ENCODE measurements at regions not wholly inside any gene's neighbourhood (a gene's known extent, or its start where the extent isn't known, plus 50 kb on each side); places are given as distances from the start of the nearest gene placed in this dataset.
A peak's percentile ranks its signal among the peaks of the same experiment; 100 is the strongest.

GRCh38 chr9:78123808-78124207 lies 92.2 kb upstream of the GNAQ start:
- H3K9me3 ChIP-seq = no peaks in the 10 kb centered on the region
- peaks cover 0 to 8% (median 1%) of the 10 kb centered on the region in 4 donors for H3K4me1 ChIP-seq
- DNase-seq (no peak), ATAC-seq (ENCODE audit: low FRiP score in 2 of 2) (no peak)
- no peak overlapping the region for H3K4me3 ChIP-seq
- TF ChIP-seq POLR2AphosphoS5 (IDR thresholded peaks at IDR 0.05) (no peak), CTCF (IDR thresholded peaks at IDR 0.05) (no peak), EP300 (IDR thresholded peaks at IDR 0.05) (no peak), POLR2A (IDR thresholded peaks at IDR 0.05) (no peak)
- 56 to 59% methylated on average over 1 of the region's 1 CpG for WGBS, 2 donors
- no peaks in the 10 kb centered on the region for H3K27me3 ChIP-seq
- H3K27ac ChIP-seq = no peak overlapping the region
- no peaks in the 10 kb centered on the region for H3K36me3 ChIP-seq

GRCh38 chr9:78122631-78123030 lies 91.0 kb upstream of the GNAQ start:
- peaks cover 0 to 8% (median 1%) of the 10 kb centered on the region in 4 donors for H3K4me1 ChIP-seq
- no peaks in the 10 kb centered on the region for H3K36me3 ChIP-seq
- no peak for DNase-seq
- H3K4me3 ChIP-seq = no peak overlapping the region
- no peak for ATAC-seq (ENCODE audit: low FRiP score in 2 of 2)
- TF ChIP-seq EP300 (IDR thresholded peaks at IDR 0.05) (no peak), POLR2A (IDR thresholded peaks at IDR 0.05) (no peak), CTCF (IDR thresholded peaks at IDR 0.05) (no peak), POLR2AphosphoS5 (IDR thresholded peaks at IDR 0.05) (no peak)
- no peak overlapping the region for H3K27ac ChIP-seq
- 82 to 85% methylated on average over 5 of the region's 5 CpGs for WGBS, 2 donors
- H3K27me3 ChIP-seq = no peaks in the 10 kb centered on the region
- H3K9me3 ChIP-seq = no peaks in the 10 kb centered on the region

GRCh38 chr9:78121488-78121887 lies 89.9 kb upstream of the GNAQ start:
- peaks cover 0 to 8% (median 1%) of the 10 kb centered on the region in 4 donors for H3K4me1 ChIP-seq
- no peak for TF ChIP-seq POLR2AphosphoS5 (IDR thresholded peaks at IDR 0.05)
- peak in 5 of 6 experiments; percentile 46 to 65 (median 54) for TF ChIP-seq CTCF (IDR thresholded peaks at IDR 0.05)
- H3K9me3 ChIP-seq = no peaks in the 10 kb centered on the region
- no peaks in the 10 kb centered on the region for H3K36me3 ChIP-seq
- DNase-seq (peak in 1 of 2 donors; percentile 74), ATAC-seq (ENCODE audit: low FRiP score in 2 of 2) (peak in 1 of 2 donors; percentile 64)
- no peaks in the 10 kb centered on the region for H3K27me3 ChIP-seq
- 44 to 50% methylated on average over 4 of the region's 4 CpGs for WGBS, 2 donors
- no peak overlapping the region for H3K27ac ChIP-seq
- no peak overlapping the region for H3K4me3 ChIP-seq

GRCh38 chr9:78118742-78119473 lies 87.3 kb upstream of the GNAQ start:
- no peaks in the 10 kb centered on the region for H3K9me3 ChIP-seq
- no peak for DNase-seq
- WGBS, 2 donors = 47 to 48% methylated on average over 2 of the region's 2 CpGs
- H3K4me3 ChIP-seq = no peak overlapping the region
- TF ChIP-seq CTCF (IDR thresholded peaks at IDR 0.05) = no peak
- TF ChIP-seq POLR2A (IDR thresholded peaks at IDR 0.05) = no peak
- TF ChIP-seq EP300 (IDR thresholded peaks at IDR 0.05) = no peak
- no peak for TF ChIP-seq POLR2AphosphoS5 (IDR thresholded peaks at IDR 0.05)
- peak in 1 of 2 donors; percentile 68 for ATAC-seq (ENCODE audit: low FRiP score in 2 of 2)
- no peaks in the 10 kb centered on the region for H3K27me3 ChIP-seq
- peak overlapping the region in 1 of 4 donors; percentile 17 for H3K27ac ChIP-seq
- H3K4me1 ChIP-seq = peaks cover 0 to 8% (median 1%) of the 10 kb centered on the region in 4 donors
- H3K36me3 ChIP-seq = no peaks in the 10 kb centered on the region

GRCh38 chr9:78115073-78115472 lies 83.5 kb upstream of the GNAQ start:
- DNase-seq = no peak
- TF ChIP-seq POLR2A (IDR thresholded peaks at IDR 0.05) = no peak
- peak in 3 of 6 experiments; percentile 13 to 20 (median 20) for TF ChIP-seq CTCF (IDR thresholded peaks at IDR 0.05)
- WGBS, 2 donors = 90 to 95% methylated on average over 1 of the region's 1 CpG
- Histone ChIP-seq H3K27me3 (no peaks in the 10 kb centered on the region), H3K27ac (no peak overlapping the region), H3K4me3 (no peak overlapping the region), H3K36me3 (no peaks in the 10 kb centered on the region), H3K4me1 (no peaks in the 10 kb centered on the region), H3K9me3 (no peaks in the 10 kb centered on the region)
- ATAC-seq (ENCODE audit: low FRiP score in 2 of 2) = no peak
